CD8-positive, alpha-beta memory T cell (primary cell): ENCODE measurements at regions not wholly inside any gene's neighbourhood (a gene's known extent, or its start where the extent isn't known, plus 50 kb on each side); places are given as distances from the start of the nearest gene placed in this dataset.

ENCODE experiments used
- CTCF ChIA-PET: fragments of 350-600 bp; sonication (Branson Sonifier 250); formaldehyde crosslinking; loops from one replicate; lab custom pipeline; 2021; ENCODE audit warnings: antibody characterized with exemption; lab: Charles Lee
- POLR2A ChIA-PET: fragments of 350-600 bp; sonication (Branson Sonifier 250); formaldehyde crosslinking; loops from one replicate; lab custom pipeline; 2021; ENCODE audit warnings: antibody characterized with exemption; lab: Charles Lee
- DNase-seq, 5 donors: peaks; one replicate each; pipeline versions ENCODE4 v3.0.0 to v3.0.0-alpha.2; 2020 to 2022; ENCODE audit warnings: mixed read lengths in 1 of 5
- H3K27ac ChIP-seq: one replicate; pipeline ENCODE4 v1.7.0; 2013; ENCODE audit warnings: low read depth, mild to moderate bottlenecking, low read length, moderate library complexity
- H3K27me3 ChIP-seq: 2 replicates; pipeline ENCODE4 v1.7.0; 2013; ENCODE audit warnings: low read length, mild to moderate bottlenecking; ENCODE audit not compliant: insufficient read depth, poor library complexity, severe bottlenecking
- H3K36me3 ChIP-seq: 2 replicates; pipeline ENCODE4 v1.7.0; 2013; ENCODE audit warnings: mild to moderate bottlenecking, low read length, moderate library complexity; ENCODE audit not compliant: insufficient read depth
- H3K4me1 ChIP-seq: 2 replicates; pipeline ENCODE4 v1.7.0; 2013; ENCODE audit warnings: mild to moderate bottlenecking, low read length, moderate library complexity; ENCODE audit not compliant: insufficient read depth
- H3K4me3 ChIP-seq: 2 replicates; pipeline ENCODE4 v1.7.0; 2013; ENCODE audit warnings: mild to moderate bottlenecking, low read length
- H3K9me3 ChIP-seq: 2 replicates; pipeline ENCODE4 v1.7.0; 2013; ENCODE audit warnings: mild to moderate bottlenecking, low read length
- H3K27ac Mint-ChIP-seq, 8 donors: one replicate each; pipeline ENCODE4 v1.8.0; 2020 to 2021; ENCODE audit warnings: mixed read lengths in 8 of 8, mild to moderate bottlenecking in 6 of 8, inconsistent platforms in 3 of 8, moderate library complexity in 3 of 8
- H3K27me3 Mint-ChIP-seq, 2 donors: one replicate each; pipeline ENCODE4 v1.8.0; 2020 to 2021; ENCODE audit warnings: mixed read lengths in 2 of 2, mild to moderate bottlenecking in 1 of 2, moderate library complexity in 1 of 2
- H3K36me3 Mint-ChIP-seq, 3 donors: one replicate each; pipeline ENCODE4 v1.8.0; 2020 to 2021; ENCODE audit warnings: mixed read lengths in 3 of 3, inconsistent platforms in 1 of 3, mild to moderate bottlenecking in 1 of 3
- H3K4me1 Mint-ChIP-seq, 3 donors: one replicate each; pipeline ENCODE4 v1.8.0; 2020 to 2021; ENCODE audit warnings: mixed read lengths in 3 of 3, inconsistent platforms in 1 of 3, mild to moderate bottlenecking in 1 of 3
- H3K4me3 Mint-ChIP-seq, 7 donors: one replicate each; pipeline ENCODE4 v1.8.0; 2020 to 2021; ENCODE audit warnings: mixed read lengths in 7 of 7, mild to moderate bottlenecking in 6 of 7, moderate library complexity in 4 of 7, inconsistent platforms in 2 of 7
- H3K9me3 Mint-ChIP-seq, 5 donors: one replicate each; pipeline ENCODE4 v1.8.0; 2020 to 2022; ENCODE audit warnings: mixed read lengths in 5 of 5, mild to moderate bottlenecking in 3 of 5, moderate library complexity in 2 of 5, inconsistent platforms in 1 of 5

DNA sequence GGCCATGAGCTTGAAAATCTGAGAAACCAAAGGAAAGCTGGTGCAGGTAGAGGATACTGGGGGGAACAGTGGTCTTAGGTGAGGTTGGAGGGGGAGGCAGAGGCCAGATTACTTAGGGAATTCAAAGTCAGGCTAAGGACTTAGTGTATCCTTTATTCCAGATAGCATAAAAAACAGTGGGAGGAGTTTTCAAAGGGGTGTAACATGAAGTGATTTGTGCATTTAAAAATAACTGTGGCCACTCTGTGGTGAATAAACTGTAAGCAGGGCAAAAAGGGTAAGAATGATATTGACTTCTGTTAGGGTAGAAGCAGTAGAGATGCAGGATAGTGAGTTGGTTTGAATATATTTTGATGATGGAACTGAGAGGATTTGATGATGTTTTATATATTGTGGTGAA, 313.2 kb downstream of the EMP1 start:
- peaks cover 3 to 22% (median 10%) of the 10 kb centered on the region in 5 donors for H3K9me3 Mint-ChIP-seq

GRCh38 chr12:13505636-13506035, 309.1 kb downstream of the EMP1 start:
- Mint-ChIP-seq H3K27ac (no peak overlapping the region), H3K27me3 (no peaks in the 10 kb centered on the region), H3K9me3 (no peaks in the 10 kb centered on the region), H3K36me3 (no peaks in the 10 kb centered on the region), H3K4me1 (no peaks in the 10 kb centered on the region), H3K4me3 (no peak overlapping the region)
- H3K36me3 ChIP-seq = no peaks in the 10 kb centered on the region
- H3K4me3 ChIP-seq = no peak overlapping the region
- H3K27me3 ChIP-seq = no peaks in the 10 kb centered on the region
- ChIA-PET CTCF (no interaction called here), POLR2A (no interaction called here)
- no peak overlapping the region for H3K27ac ChIP-seq
- DNase-seq = no peak
- H3K4me1 ChIP-seq = no peaks in the 10 kb centered on the region
- no peaks in the 10 kb centered on the region for H3K9me3 ChIP-seq

More for the DNA sequence above, 313.2 kb downstream of the EMP1 start:
- Histone ChIP-seq H3K4me3 (no peak overlapping the region), H3K27ac (no peak overlapping the region), H3K9me3 (no peaks in the 10 kb centered on the region), H3K36me3 (no peaks in the 10 kb centered on the region), H3K4me1 (no peaks in the 10 kb centered on the region), H3K27me3 (no peaks in the 10 kb centered on the region)
- DNase-seq = no peak
- no peak overlapping the region for H3K4me3 Mint-ChIP-seq
- H3K36me3 Mint-ChIP-seq = no peaks in the 10 kb centered on the region
- ChIA-PET CTCF (no interaction called here), POLR2A (no interaction called here)
- no peaks in the 10 kb centered on the region for H3K27me3 Mint-ChIP-seq
- no peak overlapping the region for H3K27ac Mint-ChIP-seq
- H3K4me1 Mint-ChIP-seq = no peaks in the 10 kb centered on the region

DNA sequence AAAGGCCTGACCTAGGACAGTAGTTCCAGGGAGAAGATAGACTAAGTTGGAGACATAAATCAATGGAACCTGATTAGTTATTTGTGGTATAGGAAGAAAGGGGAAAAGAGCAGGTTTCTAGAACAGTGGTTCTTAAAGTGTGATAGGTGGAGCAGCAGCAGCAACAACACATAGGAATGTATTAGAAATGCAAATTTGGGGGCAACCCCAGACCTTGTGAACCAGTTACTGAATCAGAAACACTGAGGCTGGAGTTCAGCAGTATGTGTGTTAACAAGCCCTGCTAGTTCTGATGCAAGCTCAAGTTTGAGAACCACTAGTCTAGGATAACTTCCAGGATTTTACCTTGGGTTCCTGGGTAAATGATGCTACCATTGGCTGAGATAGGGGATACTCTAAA, 308.7 kb downstream of the EMP1 start:
- H3K36me3 ChIP-seq = no peaks in the 10 kb centered on the region
- no peaks in the 10 kb centered on the region for H3K9me3 Mint-ChIP-seq
- POLR2A ChIA-PET = no interaction called here
- H3K27me3 Mint-ChIP-seq = no peaks in the 10 kb centered on the region
- no peak overlapping the region for H3K27ac Mint-ChIP-seq
- no peaks in the 10 kb centered on the region for H3K27me3 ChIP-seq
- no peaks in the 10 kb centered on the region for H3K4me1 Mint-ChIP-seq
- no peaks in the 10 kb centered on the region for H3K36me3 Mint-ChIP-seq
- no peak for DNase-seq
- H3K4me3 Mint-ChIP-seq = no peak overlapping the region
- no peak overlapping the region for H3K4me3 ChIP-seq
- CTCF ChIA-PET = no interaction called here
- no peaks in the 10 kb centered on the region for H3K9me3 ChIP-seq
- no peak overlapping the region for H3K27ac ChIP-seq
- no peaks in the 10 kb centered on the region for H3K4me1 ChIP-seq

- Histone ChIP-seq H3K36me3 (no peaks in the 10 kb centered on the region), H3K4me3 (no peak overlapping the region), H3K9me3 (no peaks in the 10 kb centered on the region), H3K27me3 (no peaks in the 10 kb centered on the region), H3K27ac (no peak overlapping the region), H3K4me1 (no peaks in the 10 kb centered on the region)
- Mint-ChIP-seq H3K4me1 (no peaks in the 10 kb centered on the region), H3K27me3 (peaks cover 0 to 2% of the 10 kb centered on the region in 2 donors), H3K27ac (no peak overlapping the region), H3K36me3 (no peaks in the 10 kb centered on the region), H3K4me3 (no peak overlapping the region), H3K9me3 (no peaks in the 10 kb centered on the region)
- ChIA-PET POLR2A (no interaction called here), CTCF (no interaction called here)
- no peak for DNase-seq
These were observed 308.2 kb downstream of the EMP1 start for GRCh38 chr12:13504736-13505135.

GRCh38 chr12:13504074-13504473, 307.5 kb downstream of the EMP1 start:
- no peaks in the 10 kb centered on the region for H3K36me3 ChIP-seq
- Mint-ChIP-seq H3K36me3 (no peaks in the 10 kb centered on the region), H3K4me3 (no peak overlapping the region), H3K9me3 (no peaks in the 10 kb centered on the region), H3K27me3 (peaks cover 0 to 8% of the 10 kb centered on the region in 2 donors), H3K4me1 (no peaks in the 10 kb centered on the region), H3K27ac (no peak overlapping the region)
- POLR2A ChIA-PET = no interaction called here
- H3K9me3 ChIP-seq = no peaks in the 10 kb centered on the region
- DNase-seq = no peak
- no peaks in the 10 kb centered on the region for H3K27me3 ChIP-seq
- H3K27ac ChIP-seq = no peak overlapping the region
- no peaks in the 10 kb centered on the region for H3K4me1 ChIP-seq
- H3K4me3 ChIP-seq = no peak overlapping the region
- CTCF ChIA-PET = no interaction called here

DNA sequence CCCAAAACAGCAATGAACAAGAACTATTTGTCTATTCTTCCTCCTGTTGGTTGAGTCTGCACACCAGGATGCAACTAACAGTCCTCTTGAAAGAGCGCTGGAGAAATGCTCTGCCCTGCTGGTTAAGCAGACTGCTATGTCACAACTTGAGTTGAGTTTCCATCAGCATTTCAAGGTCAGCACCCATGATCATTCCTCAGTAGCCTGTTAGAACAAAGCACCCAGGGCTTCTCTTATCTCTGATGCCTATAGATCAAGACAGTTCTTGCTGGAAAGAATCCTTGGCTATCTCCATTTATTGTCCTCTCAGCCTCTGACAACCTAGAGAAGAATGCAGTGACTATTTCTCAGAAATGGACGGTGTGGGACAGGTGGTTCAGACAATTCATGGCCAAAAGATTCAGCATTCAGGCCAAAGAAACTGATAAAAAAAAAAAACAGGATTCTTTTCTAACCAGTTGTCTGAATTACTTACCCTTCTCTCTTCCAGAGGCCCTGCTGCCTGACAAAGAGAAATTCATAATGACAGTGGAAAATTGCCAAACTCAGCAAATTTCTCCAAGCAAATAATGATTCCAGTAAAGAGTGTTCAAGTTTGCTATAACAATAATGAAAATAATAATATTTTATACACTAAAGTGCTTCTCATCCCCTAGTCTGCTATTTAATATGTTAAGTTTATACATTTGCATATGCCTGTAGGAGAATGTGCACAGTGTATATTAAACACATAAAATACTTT, 306.7 kb downstream of the EMP1 start:
- H3K36me3 Mint-ChIP-seq = no peaks in the 10 kb centered on the region
- no peaks in the 10 kb centered on the region for H3K4me1 Mint-ChIP-seq
- DNase-seq = no peak
- H3K36me3 ChIP-seq = no peaks in the 10 kb centered on the region
- peaks cover 0 to 15% of the 10 kb centered on the region in 2 donors for H3K27me3 Mint-ChIP-seq
- H3K27ac ChIP-seq = no peak overlapping the region
- H3K4me1 ChIP-seq = no peaks in the 10 kb centered on the region
- no peak overlapping the region for H3K27ac Mint-ChIP-seq
- ChIA-PET CTCF (no interaction called here), POLR2A (no interaction called here)
- H3K4me3 ChIP-seq = no peak overlapping the region
- no peak overlapping the region for H3K4me3 Mint-ChIP-seq
- no peaks in the 10 kb centered on the region for H3K27me3 ChIP-seq
- no peaks in the 10 kb centered on the region for H3K9me3 ChIP-seq
- peaks cover 0 to 2% (median 0%) of the 10 kb centered on the region in 5 donors for H3K9me3 Mint-ChIP-seq

DNA sequence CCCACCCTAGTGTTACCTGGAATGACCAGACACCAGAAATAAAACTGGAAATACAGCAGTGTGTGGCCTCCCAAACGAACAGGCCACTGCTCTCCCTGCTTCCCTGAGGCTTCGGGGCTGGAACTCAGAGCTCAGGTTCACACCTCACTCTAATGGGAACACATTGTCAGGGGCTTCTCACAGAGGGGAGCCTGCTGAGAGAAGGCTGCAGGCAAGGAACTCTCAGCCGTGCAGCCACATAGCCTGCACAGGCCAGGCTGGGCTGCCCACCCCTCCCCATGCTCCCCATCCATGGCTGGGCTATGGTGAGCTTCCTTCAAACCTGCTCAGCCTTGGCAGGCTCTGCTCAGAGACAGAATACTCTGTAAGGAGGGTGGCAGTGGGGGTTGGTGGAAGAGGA, 302.5 kb downstream of the EMP1 start:
- CTCF ChIA-PET = no interaction called here
- H3K4me3 Mint-ChIP-seq = no peak overlapping the region
- peaks cover 0 to 2% (median 0%) of the 10 kb centered on the region in 5 donors for H3K9me3 Mint-ChIP-seq
- H3K4me3 ChIP-seq = no peak overlapping the region
- H3K27me3 ChIP-seq = no peaks in the 10 kb centered on the region
- no peaks in the 10 kb centered on the region for H3K4me1 ChIP-seq
- peaks cover 2 to 15% of the 10 kb centered on the region in 2 donors for H3K27me3 Mint-ChIP-seq
- H3K27ac ChIP-seq = no peak overlapping the region
- H3K4me1 Mint-ChIP-seq = no peaks in the 10 kb centered on the region
- no peaks in the 10 kb centered on the region for H3K36me3 Mint-ChIP-seq
- no peak for DNase-seq
- H3K36me3 ChIP-seq = no peaks in the 10 kb centered on the region
- no peaks in the 10 kb centered on the region for H3K9me3 ChIP-seq
- peak overlapping the region in 1 of 8 donors; percentile 24 for H3K27ac Mint-ChIP-seq
- POLR2A ChIA-PET = no interaction called here

DNA sequence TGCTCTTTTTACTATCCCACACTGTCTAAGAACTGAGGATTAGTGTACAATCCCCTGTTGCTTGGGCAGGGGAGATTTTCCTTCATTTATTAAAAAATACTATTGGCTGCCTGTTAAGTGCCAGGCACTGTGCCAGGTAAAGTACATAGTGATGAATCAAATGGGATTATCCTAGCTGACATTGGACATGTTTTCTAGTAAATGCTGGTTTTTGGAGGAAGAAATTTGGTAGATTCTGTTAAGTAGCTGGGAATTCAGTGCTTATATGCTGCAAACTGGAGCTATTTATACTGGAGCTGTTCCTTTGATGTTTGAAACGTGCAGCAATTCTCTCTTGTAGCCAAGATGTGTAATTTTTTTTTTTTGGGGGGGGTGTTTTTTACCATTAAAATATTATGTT, 299.6 kb downstream of the EMP1 start:
- Histone ChIP-seq H3K4me1 (no peaks in the 10 kb centered on the region), H3K27ac (no peak overlapping the region), H3K4me3 (no peak overlapping the region), H3K27me3 (no peaks in the 10 kb centered on the region), H3K9me3 (no peaks in the 10 kb centered on the region), H3K36me3 (no peaks in the 10 kb centered on the region)
- H3K4me1 Mint-ChIP-seq = no peaks in the 10 kb centered on the region
- H3K27me3 Mint-ChIP-seq = peaks cover 2 to 15% of the 10 kb centered on the region in 2 donors
- ChIA-PET CTCF (no interaction called here), POLR2A (no interaction called here)
- no peaks in the 10 kb centered on the region for H3K36me3 Mint-ChIP-seq
- H3K9me3 Mint-ChIP-seq = peaks cover 0 to 8% (median 0%) of the 10 kb centered on the region in 5 donors
- H3K4me3 Mint-ChIP-seq = no peak overlapping the region
- no peak for DNase-seq
- no peak overlapping the region for H3K27ac Mint-ChIP-seq
